ENCODE measurements at regions not wholly inside any gene's neighbourhood (a gene's known extent, or its start where the extent isn't known, plus 50 kb on each side); places are given as distances from the start of the nearest gene placed in this dataset.

DNA sequence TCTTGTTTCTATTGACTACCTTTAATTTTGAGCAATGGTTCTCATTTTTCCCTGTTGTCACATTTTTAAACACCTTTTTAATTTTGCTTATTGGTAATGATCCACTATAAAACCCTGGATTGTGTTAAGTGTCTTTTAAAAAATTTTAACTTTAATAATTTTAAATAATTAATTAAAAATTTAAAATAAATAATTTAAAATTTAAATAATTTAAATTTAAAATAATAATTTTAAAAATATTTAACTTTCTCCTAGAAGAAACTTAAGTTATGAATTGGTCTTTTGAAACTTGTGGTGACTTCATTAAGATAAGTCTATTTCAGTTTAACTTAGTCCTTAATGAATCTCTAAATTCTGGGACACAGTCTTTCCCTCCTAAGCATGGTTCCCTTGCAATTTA lies 566.3 kb upstream of the GALNTL6 start:
- TF ChIP-seq, protein P1, sequence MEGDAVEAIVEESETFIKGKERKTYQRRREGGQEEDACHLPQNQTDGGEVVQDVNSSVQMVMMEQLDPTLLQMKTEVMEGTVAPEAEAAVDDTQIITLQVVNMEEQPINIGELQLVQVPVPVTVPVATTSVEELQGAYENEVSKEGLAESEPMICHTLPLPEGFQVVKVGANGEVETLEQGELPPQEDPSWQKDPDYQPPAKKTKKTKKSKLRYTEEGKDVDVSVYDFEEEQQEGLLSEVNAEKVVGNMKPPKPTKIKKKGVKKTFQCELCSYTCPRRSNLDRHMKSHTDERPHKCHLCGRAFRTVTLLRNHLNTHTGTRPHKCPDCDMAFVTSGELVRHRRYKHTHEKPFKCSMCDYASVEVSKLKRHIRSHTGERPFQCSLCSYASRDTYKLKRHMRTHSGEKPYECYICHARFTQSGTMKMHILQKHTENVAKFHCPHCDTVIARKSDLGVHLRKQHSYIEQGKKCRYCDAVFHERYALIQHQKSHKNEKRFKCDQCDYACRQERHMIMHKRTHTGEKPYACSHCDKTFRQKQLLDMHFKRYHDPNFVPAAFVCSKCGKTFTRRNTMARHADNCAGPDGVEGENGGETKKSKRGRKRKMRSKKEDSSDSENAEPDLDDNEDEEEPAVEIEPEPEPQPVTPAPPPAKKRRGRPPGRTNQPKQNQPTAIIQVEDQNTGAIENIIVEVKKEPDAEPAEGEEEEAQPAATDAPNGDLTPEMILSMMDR (IDR thresholded peaks at IDR 0.05), result no peak
- TF ChIP-seq POLR2A (IDR thresholded peaks at IDR 0.05), result no peak

All from body of pancreas (tissue), 4 donors.